HepG2 (cell line): ENCODE measurements at regions not wholly inside any gene's neighbourhood (a gene's known extent, or its start where the extent isn't known, plus 50 kb on each side); places are given as distances from the start of the nearest gene placed in this dataset.

Source experiments
- ATAC-seq: fragments of 200-7000 bp; cut with Tn5 transposase; 3 replicates; pipeline ENCODE4 v1.9.1; 2020; ENCODE audit warnings: mild to moderate bottlenecking, moderate library complexity
- BruUV-seq: library from RNA; stranded (reverse); fragments of 400-500 nt; replicated peaks from 2 replicates; lab custom pipeline; 2021; lab: Mats Ljungman, UMichigan
- CTCF ChIA-PET: fragments of 300-600 bp; formaldehyde crosslinking; extraction: SDS; loops from one replicate; lab custom pipeline; 2021; ENCODE audit warnings: low total read pairs, inconsistent platforms, low intra/inter-chr PET ratio; lab: Yijun Ruan, JAX
- POLR2A ChIA-PET: fragments of 350-600 bp; sonication (Branson Sonifier 250); formaldehyde crosslinking; loops from one replicate; lab custom pipeline; 2020; ENCODE audit warnings: antibody characterized with exemption, inconsistent platforms; lab: Yijun Ruan, JAX
- DNase-seq: peaks from one replicate; pipeline ENCODE4 v3.0.0-alpha.2; 2015; ENCODE audit warnings: low spot score
- FAIRE-seq: peaks from 3 replicates; lab custom pipeline; 2011; peaks lifted over from hg19 to GRCh38; lab: Jason Lieb, UNC
- H2AFZ ChIP-seq: one replicate; pipeline ENCODE4 v1.6.1; 2011; ENCODE audit warnings: low read length, inconsistent platforms
- H3K27ac ChIP-seq: fragments of 300-600 bp; 3 replicates; pipeline ENCODE4 v1.8.0; 2011; ENCODE audit warnings: mixed run types, mild to moderate bottlenecking, mixed read lengths, low read length, inconsistent platforms; ENCODE audit not compliant: insufficient read depth; ENCODE audit errors: extremely low read length
- H3K27me3 ChIP-seq, 2 experiments: fragments of 200-600 bp in 1 of 2; 2 replicates in 1 of 2; 3 replicates in 1 of 2; pipeline versions ENCODE4 v1.6.0 to v1.8.0; 2011; ENCODE audit warnings: low read length in 2 of 2, mild to moderate bottlenecking in 2 of 2, moderate library complexity in 2 of 2, inconsistent platforms in 1 of 2; ENCODE audit not compliant: insufficient read depth in 2 of 2, control insufficient read depth in 1 of 2
- H3K36me3 ChIP-seq, 2 experiments: fragments of 200-600 bp in 1 of 2; replicated peaks in 1 of 2; 2 replicates in 1 of 2; 3 replicates in 1 of 2; pipeline versions ENCODE4 v1.5.1 to v1.8.0; 2011; ENCODE audit warnings: low read length in 2 of 2, inconsistent platforms in 1 of 2; ENCODE audit not compliant: insufficient read depth in 2 of 2, control insufficient read depth in 1 of 2
- H3K4me1 ChIP-seq: 2 replicates; pipeline ENCODE4 v1.5.1; 2012; ENCODE audit warnings: low read length, inconsistent platforms; ENCODE audit not compliant: insufficient read depth
- H3K4me2 ChIP-seq: 2 replicates; pipeline ENCODE4 v1.6.0; 2011; ENCODE audit warnings: low read depth, low read length, inconsistent platforms
- H3K4me3 ChIP-seq, 3 experiments: fragments of 200-600 bp in 1 of 3; sonication (generic), shearing (Covaris generic) in 1 of 3; replicated peaks in 1 of 3; 2 replicates each; pipeline ENCODE4 v1.5.1; 2011 to 2016; ENCODE audit warnings: low read length in 3 of 3, inconsistent platforms in 2 of 3, low read depth in 2 of 3, mild to moderate bottlenecking in 2 of 3, control low read depth in 1 of 3, mixed read lengths in 1 of 3; ENCODE audit not compliant: insufficient read depth in 1 of 3
- H3K79me2 ChIP-seq: one replicate; pipeline ENCODE4 v1.6.1; 2011; ENCODE audit warnings: low read length, inconsistent platforms; ENCODE audit not compliant: insufficient read depth
- H3K9ac ChIP-seq: 2 replicates; pipeline ENCODE4 v1.6.0; 2011; ENCODE audit warnings: mild to moderate bottlenecking, low read depth, low read length, inconsistent platforms; ENCODE audit not compliant: insufficient read depth
- H3K9me3 ChIP-seq: 2 replicates; pipeline ENCODE4 v1.5.1; 2012; ENCODE audit warnings: mild to moderate bottlenecking, low read length
- H4K20me1 ChIP-seq: 2 replicates; pipeline ENCODE4 v1.6.0; 2011; ENCODE audit warnings: inconsistent platforms, mild to moderate bottlenecking, low read length, moderate library complexity; ENCODE audit not compliant: insufficient read depth
- AHDC1 ChIP-seq: sonication (generic); formaldehyde crosslinking; IDR thresholded peaks from 2 replicates; pipeline ENCODE4 v1.5.1; 2020; ENCODE audit warnings: mild to moderate bottlenecking, missing genetic modification reagents, borderline replicate concordance
- DR1 ChIP-seq: sonication (generic); formaldehyde crosslinking; IDR thresholded peaks from 2 replicates; pipeline ENCODE4 v1.8.0; 2021; ENCODE audit warnings: mild to moderate bottlenecking, missing genetic modification reagents, inconsistent platforms
- KLF9 ChIP-seq: IDR thresholded peaks from 2 replicates; pipeline ENCODE4 v1.6.1; 2016; ENCODE audit warnings: low read depth
- WIZ ChIP-seq: sonication (generic); formaldehyde crosslinking; IDR thresholded peaks from 2 replicates; pipeline ENCODE4 v1.5.1; 2020; ENCODE audit warnings: mild to moderate bottlenecking, missing genetic modification reagents
- ZNF776 ChIP-seq: sonication (generic); formaldehyde crosslinking; IDR thresholded peaks from 2 replicates; pipeline ENCODE4 v1.4.0; 2020; ENCODE audit warnings: mild to moderate bottlenecking, missing genetic modification reagents
- WGBS: methylation state at CpG from one replicate; pipeline ENCODE4 v1.1.6; 2017; ENCODE audit warnings: low lambda C conversion rate; 5-methylcytosine and 5-hydroxymethylcytosine counted together
- in situ Hi-C: cut with HindIII; loops from 2 replicates; pipeline ENCODE4 v1.10.0; 2017; ENCODE audit warnings: low pct_unique_long_range_greater_than_20kb; ENCODE audit not compliant: extremely low pct_ligation_motif_present
- intact Hi-C: fragments of 100-400 bp; cut with micrococcal nuclease; formaldehyde crosslinking; loops from one replicate; pipeline ENCODE4 v1.10.0; 2022; ENCODE audit not compliant: unreplicated experiment

- Histone ChIP-seq H3K9ac (no peak overlapping the region), H3K36me3 (no peaks in the 10 kb centered on the region), H3K27ac (no peak overlapping the region), H3K4me3 (no peak overlapping the region), H2AFZ (no peak overlapping the region), H3K4me2 (no peak overlapping the region), H3K4me1 (no peaks in the 10 kb centered on the region), H3K9me3 (peaks cover 84% of the 10 kb centered on the region), H4K20me1 (no peaks in the 10 kb centered on the region), H3K79me2 (no peaks in the 10 kb centered on the region), H3K27me3 (no peaks in the 10 kb centered on the region)
- in situ Hi-C loops = no loop called here
- 15% methylated on average over 2 of the region's 2 CpGs for WGBS
- ATAC-seq (no peak), DNase-seq (no peak), FAIRE-seq (no peak)
- CTCF ChIA-PET = no interaction called here
- BruUV-seq = no TSS peak
- POLR2A ChIA-PET = no interaction called here
- TF ChIP-seq WIZ (CRISPR knock-in tag) (no peak), ZNF776 (CRISPR knock-in tag) (no peak), KLF9 (no peak), DR1 (CRISPR knock-in tag) (no peak), AHDC1 (CRISPR knock-in tag) (no peak)
- intact Hi-C loops = no loop called here
Observed at GRCh38 chr1:83493633-83494032, 505.3 kb downstream of the TTLL7 start.
